ENCODE measurements at regions not wholly inside any gene's neighbourhood (a gene's known extent, or its start where the extent isn't known, plus 50 kb on each side); places are given as distances from the start of the nearest gene placed in this dataset.
"Not testable (repeated sequence)": the region's sequence is repeated elsewhere in the genome, so short reads cannot be mapped to it uniquely, and the experiment has no call there.

DNA sequence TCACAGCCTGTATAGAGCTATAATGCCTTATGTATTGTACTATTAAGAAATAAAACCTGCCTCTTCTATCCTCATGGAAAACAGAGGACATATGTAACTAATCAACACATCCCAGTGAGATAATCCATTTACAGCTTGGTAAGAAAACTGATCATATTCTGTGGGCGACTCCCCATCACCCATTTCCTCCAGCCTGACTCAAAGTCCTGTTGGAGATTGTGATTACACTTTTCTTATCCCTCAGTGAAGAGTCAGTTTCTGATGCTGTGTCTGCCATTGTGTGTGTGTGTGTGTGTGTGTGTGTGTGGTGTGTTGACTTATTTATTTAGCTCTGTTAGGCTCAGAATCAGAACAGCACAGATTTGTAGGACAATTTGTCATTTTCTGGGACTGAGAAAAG is 212.8 kb downstream of the FGF9 start:
- no peak for DNase-seq

DNA sequence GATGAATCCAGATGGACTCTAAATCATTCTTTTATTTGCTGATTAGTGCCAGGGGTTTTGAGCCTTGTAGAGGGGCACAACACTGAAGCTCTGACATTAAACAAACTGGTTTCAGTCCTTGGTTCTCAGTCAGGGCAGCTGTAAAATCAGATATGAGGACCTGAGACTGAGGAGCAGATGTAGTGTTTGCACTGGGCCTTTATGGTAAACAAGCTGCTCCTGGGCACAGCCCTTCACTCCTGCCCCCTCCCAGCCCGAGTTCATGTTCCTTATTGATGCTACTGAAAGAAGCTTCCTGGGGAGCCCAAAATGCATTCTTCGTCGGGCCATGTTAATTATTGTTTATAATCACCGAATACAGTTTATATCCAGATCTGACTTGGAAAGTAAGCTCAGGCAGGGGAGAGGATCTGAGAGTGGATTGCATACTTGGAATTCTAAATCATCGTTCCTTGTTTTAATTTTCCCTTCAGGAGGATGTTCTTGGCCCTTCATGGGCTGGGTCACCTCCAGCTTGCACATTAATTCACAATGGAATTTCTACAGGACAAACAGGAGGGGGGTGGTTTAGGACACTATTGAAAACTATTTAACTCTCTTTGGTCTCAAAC is 213.5 kb downstream of the FGF9 start:
- DNase-seq, result no peak

DNA sequence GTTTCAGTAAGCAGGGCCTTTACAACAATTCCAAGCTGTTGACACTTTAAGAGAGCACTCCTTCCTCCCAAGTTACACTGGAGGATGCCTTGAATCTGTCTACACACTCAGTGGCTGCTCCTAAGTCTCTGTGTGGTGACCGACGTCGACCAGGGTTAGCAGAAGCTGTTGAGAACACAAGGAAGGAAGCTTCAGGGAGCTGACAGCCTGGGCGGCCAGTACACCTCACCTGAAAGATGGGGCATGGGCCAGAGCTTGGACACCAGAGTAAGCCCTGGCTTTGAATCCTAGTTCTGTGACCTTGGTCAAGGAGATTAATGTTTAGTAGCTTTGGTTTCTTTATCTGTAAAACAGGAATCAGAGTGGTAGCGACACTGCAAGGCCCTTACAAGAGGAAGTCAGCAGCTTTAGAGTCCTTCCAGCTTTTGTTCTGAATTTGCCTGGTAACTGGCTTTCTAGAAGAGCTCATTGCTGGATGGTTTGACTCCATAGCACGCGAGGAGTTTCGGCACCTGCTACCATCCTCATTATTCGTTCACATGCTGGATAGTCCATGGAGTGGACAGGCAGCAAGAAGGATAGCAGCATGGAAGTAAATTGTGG is 214.2 kb downstream of the FGF9 start:
- no peak for DNase-seq

DNA sequence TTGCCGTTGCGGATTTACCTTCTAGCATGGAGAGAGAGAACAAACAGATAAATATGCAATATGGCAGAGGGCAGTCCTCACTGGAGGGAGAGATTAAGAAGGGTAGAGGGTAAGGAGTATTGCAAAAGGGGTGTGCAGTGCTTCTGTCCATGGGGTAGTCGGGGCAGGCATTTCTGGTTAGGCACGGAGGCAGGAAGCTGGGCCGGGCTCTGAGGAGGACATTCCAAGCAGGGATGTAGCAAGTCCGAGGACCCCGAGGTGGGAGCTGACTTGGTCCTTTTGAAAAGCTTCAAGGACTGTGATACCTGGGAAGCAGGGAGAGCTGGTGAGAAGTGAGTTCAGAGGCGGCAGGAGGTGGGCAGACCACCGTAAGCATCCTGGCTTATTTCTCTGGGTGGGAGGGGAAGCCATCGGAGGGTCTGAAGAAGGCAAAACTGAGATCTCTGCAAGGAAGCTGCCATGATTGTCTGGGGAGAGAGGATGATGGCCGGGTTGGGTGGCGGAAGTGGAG is 214.9 kb downstream of the FGF9 start:
- DNase-seq, result no peak

DNA sequence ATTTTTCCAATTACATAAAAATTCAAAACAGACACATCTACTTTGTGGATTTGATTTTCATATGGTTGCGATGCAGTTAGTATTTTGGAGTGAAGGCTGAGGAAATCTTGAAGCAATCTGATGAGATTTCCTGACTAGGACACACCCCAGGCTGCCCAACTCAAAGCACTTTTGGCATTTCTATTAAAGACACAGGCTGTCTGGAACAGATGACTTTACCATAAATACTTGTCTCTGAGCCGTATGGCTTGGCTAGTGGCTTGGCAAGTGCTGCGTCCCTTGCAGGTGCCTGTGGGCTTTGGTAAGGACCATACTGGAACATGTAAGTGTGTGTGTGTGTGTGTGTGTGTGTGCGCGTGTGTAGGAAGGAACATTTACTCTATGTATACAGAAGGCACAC is 218.8 kb downstream of the FGF9 start:
- DNase-seq, result no peak

DNA sequence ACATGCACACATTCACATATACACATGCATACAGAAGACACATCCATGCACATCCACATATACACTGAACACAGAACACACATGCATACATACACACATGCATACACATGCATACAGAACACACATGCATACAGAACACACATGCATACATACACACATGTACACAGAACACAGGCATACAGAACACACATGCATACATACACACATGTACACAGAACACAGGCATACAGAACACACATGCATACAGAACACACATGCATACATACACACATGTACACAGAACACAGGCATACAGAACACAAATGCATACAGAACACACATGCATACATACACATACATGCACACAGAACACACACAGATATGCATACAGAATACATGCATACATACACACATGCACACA is 219.3 kb downstream of the FGF9 start:
- DNase-seq, result not testable (repeated sequence)

DNA sequence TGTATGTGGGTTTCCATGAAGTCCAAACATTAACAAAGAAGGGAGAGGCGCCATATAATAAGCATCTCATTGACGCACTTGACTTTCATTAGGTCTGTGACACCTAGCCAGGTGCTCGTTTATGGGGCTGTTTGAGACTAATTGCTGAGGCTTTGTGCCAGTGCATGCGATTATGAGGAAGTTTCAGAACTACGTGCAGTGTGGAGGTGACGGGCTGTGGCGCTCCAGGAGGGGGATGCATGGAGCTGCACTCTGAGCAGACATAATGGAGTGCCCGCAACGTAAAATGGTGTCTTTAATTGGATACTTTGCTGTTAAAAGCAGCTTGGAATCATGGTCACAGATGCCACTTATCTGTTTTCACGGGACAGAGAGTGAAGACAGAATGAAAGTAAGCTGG is 223.2 kb downstream of the FGF9 start:
- DNase-seq, result peak; percentile 20

DNA sequence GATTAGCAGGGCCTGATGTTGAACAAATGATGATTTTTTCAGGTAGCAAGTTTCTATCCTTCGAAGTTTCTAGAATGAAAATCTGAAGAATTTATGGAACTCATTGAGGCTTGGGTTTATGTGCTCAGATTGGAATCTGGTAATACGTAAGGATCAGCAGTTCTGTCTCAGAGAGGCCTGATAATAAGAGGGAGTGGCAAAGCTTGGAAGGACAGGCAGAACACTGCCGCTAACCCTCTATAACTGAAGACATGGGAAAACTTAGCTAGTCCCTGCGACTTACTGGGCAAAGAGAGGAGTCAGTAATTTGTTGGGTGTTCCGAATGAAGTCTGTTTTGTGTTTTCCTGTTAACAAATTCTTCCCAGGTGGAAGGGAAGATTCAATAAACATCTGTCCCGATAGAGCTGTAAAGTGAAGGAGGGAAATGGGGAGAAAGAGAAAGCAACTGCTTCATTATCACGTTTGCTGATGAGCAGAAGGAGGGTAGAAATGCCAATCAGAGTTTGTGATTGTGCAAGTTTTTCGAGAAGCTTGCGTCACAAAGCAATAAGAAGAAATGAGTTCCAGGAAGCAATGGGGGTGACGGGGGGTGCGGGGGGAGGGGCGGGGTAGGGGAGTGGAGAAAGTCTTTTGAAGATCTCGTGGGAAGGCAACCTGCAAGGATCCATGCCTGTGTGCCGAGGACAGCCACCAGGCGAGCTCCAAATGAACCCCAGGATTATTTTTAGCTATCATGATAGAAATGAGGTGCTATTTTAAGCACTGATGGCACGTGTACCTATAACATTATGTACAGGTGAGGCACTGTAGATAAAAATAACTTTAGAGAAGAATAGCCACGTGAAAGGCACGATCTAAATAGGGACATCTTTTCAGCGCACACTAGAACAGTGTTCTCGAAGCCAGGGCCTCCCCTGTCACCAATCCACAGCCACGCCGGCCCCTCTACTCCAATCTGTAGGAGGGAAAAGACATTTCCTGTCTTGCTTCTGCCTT is 224.1 kb downstream of the FGF9 start:
- DNase-seq, result no peak

DNA sequence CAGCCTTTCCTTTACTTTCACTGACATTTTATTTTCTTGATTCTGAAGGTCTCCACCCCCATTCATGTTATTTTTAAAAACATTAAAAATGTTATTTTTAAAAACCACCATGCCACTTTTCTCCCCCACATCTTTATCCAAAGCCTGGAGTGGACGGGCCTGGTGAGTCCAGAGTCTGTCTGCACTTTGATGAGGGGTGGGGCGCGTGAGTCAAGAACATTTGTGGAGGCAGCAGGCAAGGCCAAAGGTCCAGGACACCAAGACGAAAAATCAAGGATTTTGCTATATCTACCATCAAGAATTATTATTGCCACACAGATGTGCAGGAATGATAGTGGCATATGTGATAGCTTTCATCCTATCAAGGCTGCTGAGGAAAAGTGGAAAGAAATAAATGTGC is 224.9 kb downstream of the FGF9 start:
- no peak for DNase-seq

DNA sequence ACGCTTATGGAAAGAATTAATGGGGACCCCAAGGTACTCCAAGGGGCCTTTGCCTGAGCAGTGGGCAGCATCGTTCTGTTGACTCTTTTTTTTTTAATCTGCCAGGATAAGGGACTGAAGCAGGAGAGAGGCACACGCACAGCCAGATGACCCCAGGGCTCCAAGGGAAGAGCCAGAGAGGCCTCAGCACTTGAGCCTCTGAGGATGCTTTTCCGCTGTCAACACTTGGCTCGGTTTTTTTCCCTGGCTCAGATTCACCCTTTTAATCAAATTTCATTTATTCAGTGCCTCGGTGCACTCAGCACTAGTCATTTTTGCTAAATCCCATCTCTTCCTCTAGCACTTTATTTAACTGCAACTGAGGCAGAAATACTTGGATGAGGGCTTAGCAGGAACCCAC is 226.3 kb downstream of the FGF9 start:
- DNase-seq, result no peak

DNA sequence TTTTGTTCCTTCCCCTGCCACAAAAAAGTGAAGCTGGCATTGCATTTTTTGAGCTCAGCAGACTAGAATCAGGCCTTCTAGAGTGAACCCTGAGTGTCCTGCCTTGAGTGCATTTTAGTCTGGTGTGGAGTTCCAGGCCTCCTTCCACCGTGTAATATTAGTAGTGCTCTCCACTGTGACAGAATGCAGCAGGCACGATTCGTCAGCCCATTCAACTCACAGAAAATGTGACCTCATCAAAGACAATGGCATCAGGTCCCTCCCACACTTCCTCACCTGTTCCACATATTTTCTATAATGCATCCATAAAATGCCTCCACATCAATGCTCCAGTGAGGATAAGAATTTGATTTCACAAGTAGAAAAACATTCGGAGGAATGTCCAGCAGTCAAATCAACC is 227.6 kb downstream of the FGF9 start:
- no peak for DNase-seq

DNA sequence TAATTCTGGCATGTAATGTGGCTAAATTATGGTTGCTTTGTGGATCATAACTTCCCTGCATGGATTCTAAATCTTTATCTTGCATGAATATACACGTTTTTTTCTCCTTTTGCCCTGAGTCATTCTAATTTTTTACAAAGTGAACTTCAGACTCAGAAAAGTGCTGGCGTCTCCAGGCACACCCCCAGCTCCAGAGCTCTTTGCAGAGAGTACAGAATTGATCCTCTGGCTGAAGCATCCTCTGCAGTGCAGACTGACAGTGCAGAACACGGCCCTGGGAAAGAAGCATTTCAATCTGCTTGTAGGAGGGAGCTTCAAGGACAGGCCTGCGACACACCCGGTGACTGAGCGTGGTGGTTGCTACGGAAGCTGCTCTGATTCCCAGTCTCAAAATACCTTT is 228.1 kb downstream of the FGF9 start:
- no peak for DNase-seq

DNA sequence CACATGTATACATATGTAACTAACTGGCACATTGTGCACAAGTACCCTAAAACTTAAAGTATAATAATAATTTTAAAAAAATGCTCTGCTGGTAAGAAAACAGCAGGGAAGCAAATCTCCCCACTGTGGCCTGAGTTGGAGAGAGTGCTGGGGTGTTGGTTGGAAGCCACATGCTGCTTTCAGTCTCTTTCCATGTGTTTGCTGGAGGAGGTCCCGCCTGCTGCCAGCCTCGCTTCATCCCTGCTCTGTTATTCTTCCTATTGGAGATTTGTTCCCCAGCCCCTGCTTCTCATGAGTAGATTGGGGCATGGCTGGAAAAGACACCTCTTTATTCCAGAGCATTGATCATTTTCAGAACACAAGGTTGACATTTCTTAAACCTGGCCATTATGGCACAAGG is 230.5 kb downstream of the FGF9 start:
- DNase-seq, result no peak

DNA sequence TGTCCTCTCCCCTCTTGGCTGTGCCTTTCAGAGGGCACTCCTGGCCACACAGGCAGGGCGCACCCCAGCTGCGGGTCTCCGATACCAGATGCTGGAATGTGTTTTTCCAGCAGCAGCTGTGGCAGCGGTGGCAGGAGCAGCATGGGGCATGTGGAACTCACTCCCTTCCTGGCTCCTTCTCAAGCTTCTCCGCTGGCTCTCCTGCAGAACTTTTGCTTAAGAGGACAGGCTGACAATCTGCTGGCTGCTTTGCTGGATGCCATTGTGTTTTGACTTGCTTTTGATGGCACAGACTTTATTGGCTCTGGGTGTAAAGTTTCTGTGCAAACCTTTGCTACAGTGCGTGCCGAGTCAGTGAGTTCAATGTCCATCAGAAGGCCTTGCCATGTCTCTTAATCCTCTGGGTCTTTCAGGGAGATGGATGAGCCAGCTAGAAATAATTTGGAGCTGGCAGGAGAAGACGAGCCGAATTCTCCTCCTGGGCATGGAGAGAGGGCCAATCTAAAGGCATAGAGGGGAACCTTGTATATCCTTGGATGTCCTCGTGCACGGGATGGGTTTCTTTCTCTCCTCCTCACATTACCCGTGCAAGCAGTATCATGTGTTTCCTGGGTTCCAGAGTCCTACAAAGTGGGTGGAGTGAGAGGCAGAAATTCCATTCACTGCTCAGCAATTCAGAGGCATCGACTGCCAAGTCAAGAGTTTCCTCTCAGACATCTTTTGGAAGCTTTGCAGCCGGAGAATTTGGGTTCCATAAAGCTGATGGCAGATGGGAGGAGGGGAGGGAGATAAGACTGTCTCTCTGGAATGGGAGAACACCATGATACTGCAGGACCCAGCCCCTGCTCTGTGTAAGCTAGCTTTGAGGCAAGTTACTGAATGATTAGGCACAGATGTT is 231.2 kb downstream of the FGF9 start:
- DNase-seq, result no peak

DNA sequence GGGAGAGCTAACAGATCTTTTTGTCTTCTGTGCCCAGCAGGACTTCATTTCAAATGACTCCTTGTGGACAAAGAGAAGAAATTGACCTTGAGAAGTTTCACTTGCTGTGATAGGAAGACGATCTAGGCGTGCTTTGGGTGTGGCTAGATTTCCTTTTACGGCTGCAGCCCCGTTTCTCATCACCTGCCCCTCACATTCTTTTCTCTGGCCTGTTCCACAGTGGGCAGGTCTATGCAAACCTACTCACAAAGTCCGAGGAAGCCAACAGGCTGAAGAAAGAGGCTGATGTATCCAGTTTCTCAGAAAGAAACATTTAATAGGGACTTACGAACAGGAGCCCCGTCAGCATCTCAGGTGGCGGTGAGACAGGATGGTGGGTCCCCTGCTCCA is 231.8 kb downstream of the FGF9 start:
- no peak for DNase-seq

DNA sequence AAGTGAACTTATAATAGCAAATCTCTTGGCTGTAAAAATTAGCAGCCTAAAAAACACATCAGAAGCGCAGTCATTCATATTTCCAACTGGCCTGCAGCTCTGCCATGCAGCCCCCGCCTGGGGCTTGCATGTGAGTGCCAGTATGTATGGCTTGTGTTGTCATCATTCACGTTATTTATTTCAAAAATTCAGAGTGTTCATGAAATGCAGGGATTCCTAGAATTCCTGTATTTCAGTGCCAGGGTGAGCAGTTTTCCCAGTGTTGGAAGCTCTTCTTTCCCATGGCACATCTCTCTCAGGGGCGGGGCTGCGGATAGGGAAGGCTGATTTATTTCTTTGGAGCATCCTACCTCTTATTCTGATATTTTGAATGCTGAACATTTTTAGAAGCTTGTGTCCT is 234.6 kb downstream of the FGF9 start:
- DNase-seq, result no peak

DNA sequence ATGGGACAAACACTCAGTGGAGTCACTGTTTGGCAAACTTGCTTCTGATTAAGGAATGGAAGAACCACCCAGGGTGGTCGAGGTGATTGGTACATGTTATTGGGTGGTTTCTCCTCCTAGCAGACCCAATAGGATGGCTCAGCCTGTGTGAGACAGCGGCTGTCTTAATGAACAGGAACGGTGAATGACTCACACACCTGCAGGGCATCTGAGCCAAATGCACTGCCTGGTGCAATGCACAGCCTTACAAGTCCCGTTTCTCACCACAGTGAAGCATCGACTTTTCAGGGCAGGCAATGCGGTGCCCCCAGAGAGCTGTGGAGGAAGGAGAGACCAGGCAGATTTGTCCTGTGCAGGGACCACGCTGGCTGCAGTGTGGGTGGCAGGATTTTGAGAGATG is 238.5 kb downstream of the FGF9 start:
- no peak for DNase-seq

DNA sequence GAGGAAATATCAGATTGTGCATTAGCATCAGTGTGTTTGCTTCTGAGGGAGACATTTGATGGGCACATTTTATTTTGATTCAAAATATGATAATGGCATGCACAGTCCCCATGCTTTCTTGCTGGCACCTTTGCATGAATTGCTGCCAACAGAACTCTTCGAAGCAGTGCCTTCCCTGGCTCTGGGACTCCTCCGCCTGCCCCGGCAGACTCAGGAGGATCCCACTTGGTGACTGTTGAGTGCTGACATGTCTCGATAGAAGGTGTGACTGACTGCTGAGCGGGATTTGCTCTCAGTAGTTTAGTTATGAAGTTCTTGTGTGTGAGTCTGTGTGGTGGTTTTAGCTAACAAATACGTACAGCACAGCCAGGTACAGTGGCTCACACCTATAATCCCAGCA is 239.7 kb downstream of the FGF9 start:
- DNase-seq, result no peak

DNA sequence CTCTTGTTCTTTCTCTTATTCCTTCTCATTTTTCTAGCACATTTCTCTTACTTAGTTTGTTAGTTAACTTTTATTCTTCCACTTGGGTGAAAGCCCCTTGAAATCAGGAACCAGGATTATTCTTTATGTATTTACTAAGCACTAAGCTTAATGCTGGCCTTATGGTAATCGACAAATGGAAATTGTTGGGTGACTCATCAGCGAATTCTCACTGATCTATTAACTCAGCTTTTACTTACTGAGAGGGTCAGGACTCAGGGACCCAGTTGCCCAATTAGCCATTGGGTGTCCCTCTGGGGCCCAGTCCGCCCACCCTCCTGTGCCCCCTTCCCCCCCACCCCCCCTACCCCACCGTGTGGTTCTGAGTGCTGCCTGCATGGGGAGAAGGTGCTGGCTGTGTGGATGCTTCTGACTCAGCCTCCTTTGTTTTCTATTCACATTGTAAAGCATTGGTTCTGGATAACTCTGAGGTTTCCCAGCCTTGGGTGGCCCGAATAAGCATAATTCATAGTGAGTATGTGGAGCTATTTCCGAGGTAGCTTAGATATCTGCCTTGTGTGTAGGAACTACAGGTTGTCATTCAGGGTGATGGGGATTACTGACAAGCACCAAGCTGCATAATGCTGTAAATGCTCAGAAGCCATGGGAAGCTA is 240.9 kb downstream of the FGF9 start:
- DNase-seq, result no peak

DNA sequence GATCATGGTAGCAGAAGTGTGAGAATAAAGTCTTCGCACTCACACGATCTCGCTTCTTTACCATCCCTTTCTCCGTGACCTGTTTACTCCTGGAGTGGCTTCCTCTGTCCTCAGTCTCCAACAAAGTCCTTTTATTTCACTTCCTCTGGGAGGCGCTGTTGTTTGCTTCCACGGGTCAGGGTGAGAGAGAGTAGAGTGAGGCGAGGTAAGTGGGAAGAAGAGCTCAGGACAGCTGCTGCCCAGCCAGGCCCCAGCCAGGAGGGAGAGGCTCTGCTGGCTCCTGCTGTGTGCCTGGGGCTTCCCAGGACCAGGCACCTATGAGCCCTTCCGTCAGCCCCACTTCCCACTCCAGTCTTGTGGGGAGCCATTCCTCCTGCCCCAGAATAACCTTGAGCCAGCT is 242.1 kb downstream of the FGF9 start:
- no peak for DNase-seq

DNA sequence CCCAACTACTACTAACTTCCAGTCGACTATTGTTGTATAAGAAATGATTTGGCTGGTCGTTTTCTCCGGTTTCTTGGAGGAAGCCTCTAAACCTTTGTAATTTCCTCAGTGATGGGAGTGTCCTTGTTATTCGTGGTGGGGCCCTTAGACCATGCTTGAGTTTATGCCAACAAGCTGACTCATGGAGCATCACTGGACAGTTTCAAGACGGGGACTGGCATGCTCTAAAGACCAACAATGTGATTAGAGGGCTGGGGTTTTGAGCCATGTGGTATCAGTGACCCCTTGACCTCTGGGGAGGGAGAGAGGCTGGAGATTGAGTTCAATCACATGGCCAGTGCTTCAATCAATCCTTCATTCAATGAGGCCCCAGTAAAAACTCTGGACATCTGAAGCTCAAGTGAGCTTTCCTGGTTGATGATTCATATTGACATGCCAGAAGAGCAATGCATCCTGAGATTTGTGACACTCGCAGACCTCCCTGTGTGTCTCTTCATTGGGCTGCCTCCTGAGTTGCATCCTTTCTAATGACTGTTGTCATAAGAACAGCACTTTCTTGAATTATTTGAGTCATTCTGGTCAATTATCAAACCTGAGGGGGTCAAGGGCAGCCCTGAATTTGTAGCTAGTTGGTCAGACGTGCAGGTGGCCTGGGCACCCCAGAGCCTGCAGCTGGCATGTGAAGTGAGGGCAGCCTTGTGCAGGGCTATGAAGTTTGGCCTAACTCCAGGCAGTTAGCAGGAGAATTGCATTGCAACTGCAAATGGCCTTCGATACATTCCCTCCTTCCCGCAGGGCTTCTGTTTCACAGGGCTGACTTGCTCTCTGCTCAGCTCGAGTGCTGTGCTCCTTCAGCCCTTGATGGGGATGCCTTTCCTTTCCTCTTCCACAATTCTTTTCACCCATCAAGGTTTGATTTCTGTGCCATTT is 246.5 kb downstream of the FGF9 start:
- DNase-seq, result no peak

Data from RPMI8226 (cell line).